GM18511 (cell line): ENCODE measurements at regions not wholly inside any gene's neighbourhood (a gene's known extent, or its start where the extent isn't known, plus 50 kb on each side); places are given as distances from the start of the nearest gene placed in this dataset.

Experiments
- ATAC-seq: cut with Tn5 transposase; IDR thresholded peaks from one replicate; pipeline ENCODE4 v1.9.1; 2021; ENCODE audit warnings: mild to moderate bottlenecking, moderate library complexity; ENCODE audit not compliant: unreplicated experiment

GRCh38 chr5:103942587-103943186, 380.1 kb upstream of the NUDT12 start:
- no peak for ATAC-seq

- no peak for ATAC-seq
Measured at GRCh38 chr5:103941596-103941995, 379.0 kb upstream of the NUDT12 start.

DNA sequence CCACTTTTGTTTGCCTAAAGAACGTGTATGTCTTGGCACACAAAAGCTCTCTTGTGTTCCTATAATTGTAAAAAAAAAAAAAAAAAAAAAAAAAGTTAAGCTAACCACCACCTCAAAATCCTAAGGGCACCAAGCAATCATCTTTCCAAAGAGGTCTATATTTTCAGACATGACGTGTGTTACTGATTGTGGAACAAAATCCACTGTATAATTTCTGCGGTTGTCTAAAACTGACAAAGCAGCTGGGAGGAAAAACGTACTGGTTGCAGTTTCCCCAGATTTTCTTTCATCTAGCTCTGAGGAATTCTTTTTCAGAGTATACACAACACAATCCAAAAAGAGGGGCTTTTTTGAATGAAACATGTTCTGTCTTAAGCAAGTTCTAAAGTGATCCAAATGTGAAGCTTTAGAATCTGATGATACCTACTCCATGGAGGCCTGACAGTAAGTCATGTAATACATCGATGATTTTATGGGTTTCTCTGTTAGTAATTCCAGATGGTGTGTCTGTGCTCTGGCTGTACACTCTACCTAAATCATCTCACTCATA, 375.6 kb upstream of the NUDT12 start:
- ATAC-seq: no peak

DNA sequence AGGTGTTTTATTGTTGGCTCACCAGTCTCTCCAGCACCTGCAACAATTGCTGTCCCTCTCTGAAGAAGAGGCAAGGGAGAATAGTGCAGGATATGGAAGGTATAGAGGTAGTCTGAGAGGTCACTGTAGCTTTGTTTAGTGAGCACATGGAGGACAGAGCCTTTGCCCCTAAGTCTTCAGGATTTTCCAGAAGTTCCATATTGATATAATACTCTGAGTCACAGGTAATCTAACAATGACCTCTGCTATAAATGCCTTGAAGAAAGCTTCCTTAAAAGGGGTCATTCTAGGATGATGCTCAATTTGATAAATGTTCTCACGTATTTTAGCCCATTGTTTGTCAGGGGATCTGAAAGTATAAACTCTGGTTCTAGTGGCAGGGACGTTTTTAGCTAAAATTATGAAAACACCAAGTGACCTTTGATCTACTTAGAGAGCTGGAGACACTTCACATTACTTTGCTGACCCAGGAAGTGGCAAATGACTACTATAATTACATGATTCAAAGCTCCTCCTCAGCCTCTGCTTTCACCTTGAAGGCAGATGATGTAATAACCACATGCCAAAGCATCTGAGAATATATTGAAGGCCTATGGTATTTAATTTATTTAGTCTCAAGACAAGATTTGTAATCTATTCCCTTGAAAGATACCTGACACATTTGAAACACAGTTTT, 366.9 kb upstream of the NUDT12 start:
- ATAC-seq: no peak

DNA sequence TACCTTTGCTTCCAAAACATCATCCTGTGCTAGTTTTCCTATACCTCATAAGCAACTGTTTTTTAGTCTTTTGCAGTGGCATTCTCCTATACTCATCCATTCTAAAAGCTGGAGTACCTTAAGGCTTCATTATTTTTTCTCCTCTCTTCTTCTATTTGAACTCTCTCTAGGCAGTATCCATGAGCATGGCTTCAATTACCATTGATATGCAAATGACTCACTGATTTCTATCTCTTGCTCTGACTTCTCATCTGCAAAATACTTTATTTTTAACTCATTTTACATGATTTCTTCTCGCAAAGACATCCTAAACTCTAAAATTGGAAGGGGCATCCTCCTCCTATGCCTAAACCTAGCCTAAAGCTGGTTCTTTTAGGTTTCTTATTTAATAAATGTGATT, 365.1 kb upstream of the NUDT12 start:
- no peak for ATAC-seq

DNA sequence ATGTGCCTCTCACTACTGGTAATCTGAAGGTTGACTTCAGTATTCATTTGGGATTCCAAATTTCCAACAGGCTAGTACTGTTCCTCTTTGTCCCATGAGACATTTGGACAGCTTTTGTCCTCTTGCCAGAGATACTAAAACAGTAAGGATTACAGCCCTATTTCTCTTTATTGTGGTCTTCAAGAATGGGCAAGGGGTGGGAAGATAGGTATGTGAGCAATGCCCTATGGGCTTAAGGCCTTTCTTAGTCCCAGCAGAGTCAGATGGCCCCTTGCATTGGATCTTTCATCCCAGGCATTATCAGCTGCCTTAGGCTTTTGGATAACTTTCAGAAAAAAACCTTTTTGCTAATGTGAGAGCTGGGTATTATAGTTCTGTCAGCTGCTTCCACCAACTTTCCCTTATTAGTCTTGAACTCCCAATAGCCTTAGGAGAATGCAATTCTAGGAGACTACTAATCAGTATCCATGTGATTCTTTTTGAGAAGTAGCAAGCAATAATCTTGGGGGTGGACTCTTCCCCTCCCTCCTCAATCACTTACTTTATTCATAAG, 361.1 kb upstream of the NUDT12 start:
- ATAC-seq: no peak

GRCh38 chr5:103919506-103919905, 356.9 kb upstream of the NUDT12 start:
- ATAC-seq: no peak

DNA sequence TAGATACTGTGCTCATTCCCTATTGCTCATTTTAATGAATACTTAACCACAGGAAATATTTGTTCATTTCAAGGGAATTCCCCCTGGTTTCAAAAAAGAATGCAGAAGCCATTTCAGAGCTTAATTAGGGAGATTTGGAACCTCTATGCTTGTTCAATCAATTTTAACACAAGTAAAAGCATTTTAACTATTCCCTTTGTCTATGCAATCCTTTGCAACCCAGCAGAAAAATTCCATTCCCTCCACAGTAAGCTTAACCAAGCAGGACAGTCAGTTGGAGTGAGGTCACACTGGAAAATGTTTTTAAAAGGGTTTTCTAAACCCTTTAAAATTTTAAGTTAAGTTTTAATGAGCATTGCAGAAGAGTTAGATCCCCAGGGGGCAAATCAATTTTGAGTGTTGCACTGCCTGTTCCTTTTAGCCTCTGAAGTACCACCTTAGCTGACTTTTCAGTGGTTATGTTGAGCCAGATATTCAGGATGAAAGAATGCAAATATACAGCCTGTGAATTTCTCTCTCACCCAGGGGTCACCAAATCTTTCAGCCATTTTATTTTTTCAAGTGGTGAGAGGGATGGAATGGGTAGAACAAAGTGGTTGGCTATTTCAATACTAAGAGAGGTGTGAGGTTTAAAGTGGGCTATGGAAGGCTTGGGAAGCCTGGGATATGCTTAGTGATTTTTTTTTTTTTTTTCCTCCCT, 356.2 kb upstream of the NUDT12 start:
- ATAC-seq: no peak

- no peak for ATAC-seq
Measured at GRCh38 chr5:103915081-103915480, 352.5 kb upstream of the NUDT12 start.

DNA sequence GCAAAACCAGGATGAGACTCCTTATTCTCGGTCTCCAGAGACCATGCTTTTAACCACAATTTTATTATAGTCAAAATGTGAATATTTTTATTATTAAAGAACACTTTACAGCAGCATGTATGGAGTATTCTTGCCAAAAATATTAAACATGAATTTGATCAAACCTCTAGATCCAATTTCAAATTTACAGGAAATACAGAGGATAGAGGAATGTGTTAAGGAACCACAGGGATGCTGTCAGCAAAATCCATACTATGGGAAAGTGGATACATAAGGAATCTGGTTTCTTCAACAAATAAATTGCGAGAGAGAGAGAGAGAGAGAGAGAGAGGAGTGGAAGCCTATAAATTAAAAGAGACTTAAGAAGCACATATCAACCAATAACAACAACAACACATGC, 348.2 kb upstream of the NUDT12 start:
- ATAC-seq: no peak

GRCh38 chr5:103910011-103910410, 347.4 kb upstream of the NUDT12 start:
- no peak for ATAC-seq

GRCh38 chr5:103909391-103909790, 346.8 kb upstream of the NUDT12 start:
- ATAC-seq: no peak

DNA sequence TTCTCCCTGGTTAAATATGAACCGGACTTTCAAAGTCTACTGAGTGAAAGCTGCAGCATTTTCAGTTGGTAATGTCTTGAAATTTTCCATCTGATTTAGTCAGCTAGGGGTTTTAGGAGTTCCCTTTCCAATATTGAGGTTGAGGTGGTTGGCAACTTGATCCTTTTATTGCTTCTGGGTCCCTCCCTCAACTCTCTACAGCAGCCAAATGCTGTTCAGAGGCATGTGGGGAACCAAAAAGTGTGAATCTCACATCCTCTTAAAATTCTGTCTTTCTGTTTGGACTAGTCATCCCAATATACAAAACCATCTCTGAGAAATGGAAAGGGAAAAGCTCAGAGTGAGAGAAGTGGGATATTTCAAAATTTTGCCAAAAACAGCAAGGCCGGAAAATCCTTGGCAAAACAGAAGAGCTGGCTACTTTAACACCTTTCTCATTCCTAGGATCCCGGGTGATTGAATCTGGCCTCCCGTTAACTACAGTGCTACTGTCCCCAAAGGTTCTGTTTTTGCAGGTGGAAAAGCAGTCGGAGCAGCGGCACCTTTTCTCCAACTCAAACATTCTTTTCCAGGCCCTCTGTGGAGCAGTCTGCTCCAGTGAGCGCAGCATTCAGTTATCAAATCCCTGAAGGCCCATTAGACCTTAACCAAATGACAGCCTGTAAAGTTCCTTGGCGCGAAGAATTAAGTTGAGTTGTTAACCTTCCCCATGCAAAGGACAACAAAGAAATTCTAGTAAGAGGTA, 345.9 kb upstream of the NUDT12 start:
- ATAC-seq: no peak

GRCh38 chr5:103907001-103907400, 344.4 kb upstream of the NUDT12 start:
- no peak for ATAC-seq

DNA sequence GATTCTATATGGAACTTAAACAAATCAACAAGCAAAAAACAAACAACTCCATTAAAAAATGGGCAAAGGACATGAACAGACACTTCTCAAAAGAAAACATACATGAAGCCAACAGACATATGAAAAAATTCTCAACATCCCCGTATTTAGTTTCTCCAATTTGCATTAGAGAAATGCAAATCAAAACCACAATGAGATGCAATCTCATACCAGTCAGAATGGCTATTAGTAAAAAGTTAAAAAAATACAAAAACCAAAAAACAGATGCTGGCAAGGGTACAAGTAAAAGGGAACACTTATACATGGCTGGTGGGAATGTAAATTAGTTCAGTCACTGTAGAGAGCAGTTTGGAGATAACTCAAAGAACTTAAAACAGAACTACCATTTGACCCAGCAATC, 342.1 kb upstream of the NUDT12 start:
- ATAC-seq: no peak

DNA sequence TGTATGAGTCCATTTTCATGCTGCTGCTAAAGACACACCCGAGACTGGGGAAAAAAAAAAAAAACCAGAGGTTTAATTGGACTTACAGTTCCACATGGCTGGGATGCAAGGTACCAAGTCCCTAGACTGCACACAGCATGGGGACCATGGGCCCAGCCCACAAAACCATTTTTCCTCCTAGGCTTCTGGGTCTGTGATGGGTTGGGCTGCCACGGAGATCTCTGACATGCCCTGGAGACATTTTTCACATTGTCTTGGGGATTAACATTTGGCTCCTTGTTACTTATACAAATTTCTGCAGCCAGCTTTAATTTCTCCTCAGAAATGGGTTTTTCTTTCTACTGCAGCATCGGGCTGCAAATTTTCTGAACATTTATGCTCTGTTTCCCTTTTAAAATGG, 340.3 kb upstream of the NUDT12 start:
- ATAC-seq: no peak

GRCh38 chr5:103901885-103902284, 339.3 kb upstream of the NUDT12 start:
- ATAC-seq: no peak

DNA sequence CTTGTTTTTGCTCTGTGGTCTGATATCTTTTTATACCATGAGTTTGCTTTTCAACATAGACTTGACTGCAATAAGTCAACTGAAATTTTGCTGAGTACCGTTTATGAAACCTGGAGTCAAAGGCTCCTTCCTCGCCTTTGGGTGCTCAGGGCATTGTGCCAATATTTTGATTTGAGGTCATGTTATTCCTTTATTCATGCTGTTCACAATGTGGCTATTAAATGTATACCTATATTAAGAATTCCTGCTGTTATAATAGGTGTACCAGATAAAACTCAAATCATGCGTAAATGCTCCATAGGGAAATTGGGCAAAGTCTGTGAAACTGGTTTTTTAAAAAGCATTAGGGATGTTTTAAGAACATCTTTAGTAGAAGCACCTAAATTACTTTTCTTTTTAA, 334.0 kb upstream of the NUDT12 start:
- no peak for ATAC-seq

- ATAC-seq: no peak
Measured at GRCh38 chr5:103895738-103896137, 333.1 kb upstream of the NUDT12 start.

DNA sequence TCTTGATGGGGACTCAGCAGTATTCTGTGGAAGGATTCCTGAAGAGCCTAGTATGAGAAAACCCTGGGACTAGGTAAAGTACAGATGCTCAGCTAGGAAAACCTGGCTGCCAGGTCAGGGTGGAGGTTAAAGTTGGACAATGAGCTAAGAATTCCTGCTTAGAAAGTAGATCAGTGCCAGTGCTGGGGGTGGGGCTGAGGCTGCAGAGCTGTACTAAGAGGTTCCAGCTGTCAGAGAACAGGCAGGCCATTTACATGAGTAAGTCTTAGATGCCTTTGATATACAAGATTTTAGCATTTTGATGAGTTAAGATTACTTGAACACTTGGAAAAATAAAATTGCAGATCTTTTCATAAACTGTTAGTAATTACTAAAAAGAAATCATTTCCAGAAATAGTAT, 332.3 kb upstream of the NUDT12 start:
- ATAC-seq: no peak

GRCh38 chr5:103891151-103891550, 328.6 kb upstream of the NUDT12 start:
- no peak for ATAC-seq
